NCI-H2107 treated with DMSO at 0.1 percent for 48 hours (cell line): ENCODE measurements at regions not wholly inside any gene's neighbourhood (a gene's known extent, or its start where the extent isn't known, plus 50 kb on each side); places are given as distances from the start of the nearest gene placed in this dataset.

ENCODE experiments used
- DNase-seq: peaks from one replicate; lab custom pipeline; 2025; ENCODE audit not compliant: unreplicated experiment; lab: John Stamatoyannopoulos, UW

GRCh38 chr2:18154259-18154658 is 275.8 kb downstream of the KCNS3 start:
- DNase-seq = no peak

- no peak for DNase-seq
Observed at GRCh38 chr2:18153741-18154140, 275.3 kb downstream of the KCNS3 start.

- no peak for DNase-seq
Observed at GRCh38 chr2:18151237-18151636, 272.8 kb downstream of the KCNS3 start.

- DNase-seq = peak; percentile 5
Observed at GRCh38 chr2:18149660-18150246, 271.3 kb downstream of the KCNS3 start.

GRCh38 chr2:18136881-18137475 is 258.5 kb downstream of the KCNS3 start:
- DNase-seq = no peak

- DNase-seq = no peak
Observed at GRCh38 chr2:18133310-18133709, 254.8 kb downstream of the KCNS3 start.

- DNase-seq = no peak
Observed at GRCh38 chr2:18132697-18133096, 254.2 kb downstream of the KCNS3 start.

GRCh38 chr2:18131761-18132160 is 253.3 kb downstream of the KCNS3 start:
- DNase-seq = no peak

- no peak for DNase-seq
Observed at GRCh38 chr2:18129348-18129747, 250.9 kb downstream of the KCNS3 start.

- DNase-seq = no peak
Observed at GRCh38 chr2:18125303-18125702, 246.8 kb downstream of the KCNS3 start.

GRCh38 chr2:18124116-18124835 is 245.8 kb downstream of the KCNS3 start:
- no peak for DNase-seq

- no peak for DNase-seq
Observed at GRCh38 chr2:18123577-18123976, 245.1 kb downstream of the KCNS3 start.

- no peak for DNase-seq
Observed at GRCh38 chr2:18123211-18123570, 244.7 kb downstream of the KCNS3 start.

GRCh38 chr2:18122544-18123210 is 244.2 kb downstream of the KCNS3 start:
- no peak for DNase-seq

- DNase-seq = no peak
Observed at GRCh38 chr2:18119883-18120282, 241.4 kb downstream of the KCNS3 start.

GRCh38 chr2:18118703-18119102 is 240.2 kb downstream of the KCNS3 start:
- no peak for DNase-seq

- no peak for DNase-seq
Observed at GRCh38 chr2:18117592-18117991, 239.1 kb downstream of the KCNS3 start.

GRCh38 chr2:18110222-18110621 is 231.8 kb downstream of the KCNS3 start:
- no peak for DNase-seq

GRCh38 chr2:18106841-18107240 is 228.4 kb downstream of the KCNS3 start:
- DNase-seq = no peak

- no peak for DNase-seq
Observed at GRCh38 chr2:18105929-18106328, 227.5 kb downstream of the KCNS3 start.

- DNase-seq = no peak
Observed at GRCh38 chr2:18104595-18105224, 226.2 kb downstream of the KCNS3 start.
